PC-3 (cell line): ENCODE measurements at regions not wholly inside any gene's neighbourhood (a gene's known extent, or its start where the extent isn't known, plus 50 kb on each side); places are given as distances from the start of the nearest gene placed in this dataset.

Experiments used
- ATAC-seq: fragments of 200-7000 bp; cut with Tn5 transposase; 2 replicates; pipeline ENCODE4 v1.9.1; 2020; ENCODE audit warnings: mild to moderate bottlenecking, moderate library complexity
- BruUV-seq: library from RNA; stranded (reverse); fragments of 400-500 nt; replicated peaks from 2 replicates; lab custom pipeline; 2021; lab: Mats Ljungman, UMichigan
- CTCF ChIA-PET: fragments of 300-600 bp; sonication (Branson Sonifier 250); formaldehyde crosslinking; loops from one replicate; lab custom pipeline; 2022; ENCODE audit warnings: antibody characterized with exemption; lab: Charles Lee
- POLR2A ChIA-PET: fragments of 300-600 bp; sonication (Branson Sonifier 250); formaldehyde crosslinking; loops from one replicate; lab custom pipeline; 2022; ENCODE audit warnings: antibody characterized with exemption; ENCODE audit not compliant: unreplicated experiment; lab: Charles Lee
- DNase-seq: peaks from one replicate; pipeline ENCODE4 v3.0.0-alpha.2; 2015
- H2AFZ ChIP-seq: fragments of 300-600 bp; sonication (generic); 2 replicates; pipeline ENCODE4 v1.6.0; 2016; ENCODE audit warnings: antibody characterized with exemption, low read length
- H3F3A ChIP-seq: fragments of 300-600 bp; sonication (generic); one replicate; pipeline ENCODE4 v1.6.0; 2017; ENCODE audit warnings: antibody characterized with exemption, low read length, control low read depth, mild to moderate bottlenecking; ENCODE audit not compliant: unreplicated experiment
- H3K27ac ChIP-seq: fragments of 300-600 bp; sonication (generic); 2 replicates; pipeline ENCODE4 v1.5.1; 2016; ENCODE audit warnings: mild to moderate bottlenecking, low read length
- H3K27me3 ChIP-seq: fragments of 300-600 bp; sonication (generic); 2 replicates; pipeline ENCODE4 v1.6.1; 2016; ENCODE audit warnings: low read length, mixed read lengths
- H3K36me3 ChIP-seq: fragments of 300-600 bp; sonication (generic); 2 replicates; pipeline ENCODE4 v1.6.1; 2016; ENCODE audit warnings: low read depth, mixed run types, low read length, mixed read lengths
- H3K4me1 ChIP-seq: fragments of 300-600 bp; sonication (generic); 2 replicates; pipeline ENCODE4 v1.5.1; 2016; ENCODE audit warnings: low read length; ENCODE audit not compliant: insufficient read depth
- H3K4me2 ChIP-seq: fragments of 300-600 bp; sonication (generic); 2 replicates; pipeline ENCODE4 v1.6.0; 2016; ENCODE audit warnings: low read length
- H3K4me3 ChIP-seq: fragments of 300-600 bp; sonication (generic); 2 replicates; pipeline ENCODE4 v1.5.1; 2016; ENCODE audit warnings: mild to moderate bottlenecking, low read length, mixed read lengths
- H3K79me2 ChIP-seq: fragments of 300-600 bp; sonication (generic); 2 replicates; pipeline ENCODE4 v1.6.1; 2017; ENCODE audit warnings: low read length, mixed read lengths
- H3K9ac ChIP-seq: fragments of 300-600 bp; sonication (generic); 2 replicates; pipeline ENCODE4 v1.6.0; 2016; ENCODE audit warnings: mild to moderate bottlenecking, low read length
- H3K9me2 ChIP-seq: fragments of 300-600 bp; sonication (generic); replicated peaks from 2 replicates; pipeline ENCODE4 v1.6.1; 2016; ENCODE audit warnings: mixed run types, low read length, mixed read lengths
- H3K9me3 ChIP-seq: fragments of 300-600 bp; sonication (generic); 2 replicates; pipeline ENCODE4 v1.6.1; 2016; ENCODE audit warnings: low read length, mixed read lengths
- H4K20me1 ChIP-seq: fragments of 300-600 bp; sonication (generic); 2 replicates; pipeline ENCODE4 v1.6.1; 2016; ENCODE audit warnings: low read length, mixed read lengths
- EZH2 ChIP-seq: fragments of 300-600 bp; sonication (generic); IDR thresholded peaks from one replicate; pipeline ENCODE4 v1.6.1; 2017; ENCODE audit warnings: antibody characterized with exemption, mild to moderate bottlenecking, low read length; ENCODE audit not compliant: unreplicated experiment
- EZH2phosphoT487 ChIP-seq: fragments of 300-600 bp; sonication (generic); IDR thresholded peaks from 2 replicates; pipeline ENCODE4 v1.6.1; 2018; ENCODE audit warnings: mild to moderate bottlenecking, antibody characterized with exemption, low read length, borderline replicate concordance
- intact Hi-C: fragments of 100-400 bp; cut with micrococcal nuclease; formaldehyde crosslinking; loops from 2 replicates; pipeline ENCODE4 v1.9.0; 2023
- TF ChIP-seq, protein P1 (sequence below): fragments of 300-600 bp; sonication (generic); conservative IDR thresholded peaks from 2 replicates; pipeline ENCODE4 v1.5.1; 2017; ENCODE audit warnings: antibody characterized with exemption, low read depth, mild to moderate bottlenecking, low read length

DNA sequence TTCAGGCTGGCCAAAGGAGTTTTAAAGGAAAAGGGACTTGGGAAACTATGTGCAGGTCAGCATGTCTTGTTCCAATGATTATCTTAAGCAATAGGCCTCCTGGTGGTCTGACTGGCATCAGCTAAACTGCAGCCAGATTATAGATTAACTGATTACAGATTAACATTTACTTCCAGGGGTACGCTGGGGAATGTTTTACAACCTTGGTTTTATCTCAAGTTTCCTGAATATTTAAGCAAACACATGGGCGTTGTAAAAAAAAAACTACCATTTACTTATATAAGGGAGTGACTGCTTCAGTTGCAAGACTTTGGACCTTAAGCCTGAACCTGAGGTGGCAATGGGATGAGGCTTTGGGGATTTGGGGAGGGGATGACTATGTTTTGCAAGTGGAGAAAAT, 600.6 kb upstream of the B3GALT2 start:
- H3K9me2 ChIP-seq, result no peaks in the 10 kb centered on the region
- BruUV-seq, result no TSS peak
- no peaks in the 10 kb centered on the region for H3K27me3 ChIP-seq
- no peak overlapping the region for H3K27ac ChIP-seq
- H3K4me1 ChIP-seq, result no peaks in the 10 kb centered on the region
- no peak overlapping the region for H3K4me3 ChIP-seq
- DNase-seq, result no peak
- H2AFZ ChIP-seq, result no peak overlapping the region
- no peaks in the 10 kb centered on the region for H3F3A ChIP-seq
- H4K20me1 ChIP-seq, result no peaks in the 10 kb centered on the region
- H3K79me2 ChIP-seq, result no peaks in the 10 kb centered on the region
- TF ChIP-seq EZH2phosphoT487 (no peak), EZH2 (no peak)
- TF ChIP-seq, protein P1, sequence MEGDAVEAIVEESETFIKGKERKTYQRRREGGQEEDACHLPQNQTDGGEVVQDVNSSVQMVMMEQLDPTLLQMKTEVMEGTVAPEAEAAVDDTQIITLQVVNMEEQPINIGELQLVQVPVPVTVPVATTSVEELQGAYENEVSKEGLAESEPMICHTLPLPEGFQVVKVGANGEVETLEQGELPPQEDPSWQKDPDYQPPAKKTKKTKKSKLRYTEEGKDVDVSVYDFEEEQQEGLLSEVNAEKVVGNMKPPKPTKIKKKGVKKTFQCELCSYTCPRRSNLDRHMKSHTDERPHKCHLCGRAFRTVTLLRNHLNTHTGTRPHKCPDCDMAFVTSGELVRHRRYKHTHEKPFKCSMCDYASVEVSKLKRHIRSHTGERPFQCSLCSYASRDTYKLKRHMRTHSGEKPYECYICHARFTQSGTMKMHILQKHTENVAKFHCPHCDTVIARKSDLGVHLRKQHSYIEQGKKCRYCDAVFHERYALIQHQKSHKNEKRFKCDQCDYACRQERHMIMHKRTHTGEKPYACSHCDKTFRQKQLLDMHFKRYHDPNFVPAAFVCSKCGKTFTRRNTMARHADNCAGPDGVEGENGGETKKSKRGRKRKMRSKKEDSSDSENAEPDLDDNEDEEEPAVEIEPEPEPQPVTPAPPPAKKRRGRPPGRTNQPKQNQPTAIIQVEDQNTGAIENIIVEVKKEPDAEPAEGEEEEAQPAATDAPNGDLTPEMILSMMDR, result no peak
- no peak overlapping the region for H3K9ac ChIP-seq
- ChIA-PET CTCF (no interaction called here), POLR2A (no interaction called here)
- no peaks in the 10 kb centered on the region for H3K36me3 ChIP-seq
- no peak overlapping the region for H3K4me2 ChIP-seq
- H3K9me3 ChIP-seq, result no peaks in the 10 kb centered on the region
- no peak for ATAC-seq
- intact Hi-C loops, result no loop called here

DNA sequence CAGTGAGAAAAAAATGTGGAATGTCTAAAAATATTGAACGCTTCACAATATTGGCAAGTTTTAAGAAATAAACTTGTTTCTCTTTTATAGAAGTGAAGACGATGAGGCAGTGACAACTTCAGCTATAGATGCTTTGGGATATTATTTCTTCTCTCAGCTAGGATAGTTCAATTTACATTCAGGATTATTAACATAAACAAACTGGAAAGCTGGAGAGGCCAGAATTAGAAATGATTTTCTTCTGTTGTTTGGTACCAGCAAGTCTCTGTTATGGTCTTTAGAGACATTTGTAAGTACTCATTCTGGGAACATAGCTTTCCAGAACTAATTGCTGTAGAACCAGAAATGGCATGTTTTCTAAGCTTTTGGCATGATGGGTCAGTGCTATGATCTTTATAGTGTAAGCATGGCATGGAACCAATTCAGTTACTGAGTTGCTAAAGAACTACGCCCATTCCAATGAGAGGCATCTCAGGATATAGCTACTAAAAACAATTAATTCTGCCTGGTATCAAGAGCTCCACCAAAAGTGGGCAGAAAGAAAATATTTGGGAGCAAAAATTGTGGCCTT, 599.5 kb upstream of the B3GALT2 start:
- DNase-seq (no peak), ATAC-seq (no peak)
- H3K4me3 ChIP-seq, result no peak overlapping the region
- no peak overlapping the region for H3K9ac ChIP-seq
- no peaks in the 10 kb centered on the region for H3K79me2 ChIP-seq
- no peak overlapping the region for H2AFZ ChIP-seq
- H3K27ac ChIP-seq, result no peak overlapping the region
- POLR2A ChIA-PET, result no interaction called here
- CTCF ChIA-PET, result no interaction called here
- TF ChIP-seq EZH2 (no peak), EZH2phosphoT487 (no peak)
- TF ChIP-seq, protein P1, result no peak
- intact Hi-C loops, result no loop called here
- H3K4me1 ChIP-seq, result no peaks in the 10 kb centered on the region
- H3K9me3 ChIP-seq, result no peaks in the 10 kb centered on the region
- no peaks in the 10 kb centered on the region for H4K20me1 ChIP-seq
- no peaks in the 10 kb centered on the region for H3F3A ChIP-seq
- H3K27me3 ChIP-seq, result no peaks in the 10 kb centered on the region
- H3K36me3 ChIP-seq, result no peaks in the 10 kb centered on the region
- no peaks in the 10 kb centered on the region for H3K9me2 ChIP-seq
- H3K4me2 ChIP-seq, result no peak overlapping the region
- no TSS peak for BruUV-seq

DNA sequence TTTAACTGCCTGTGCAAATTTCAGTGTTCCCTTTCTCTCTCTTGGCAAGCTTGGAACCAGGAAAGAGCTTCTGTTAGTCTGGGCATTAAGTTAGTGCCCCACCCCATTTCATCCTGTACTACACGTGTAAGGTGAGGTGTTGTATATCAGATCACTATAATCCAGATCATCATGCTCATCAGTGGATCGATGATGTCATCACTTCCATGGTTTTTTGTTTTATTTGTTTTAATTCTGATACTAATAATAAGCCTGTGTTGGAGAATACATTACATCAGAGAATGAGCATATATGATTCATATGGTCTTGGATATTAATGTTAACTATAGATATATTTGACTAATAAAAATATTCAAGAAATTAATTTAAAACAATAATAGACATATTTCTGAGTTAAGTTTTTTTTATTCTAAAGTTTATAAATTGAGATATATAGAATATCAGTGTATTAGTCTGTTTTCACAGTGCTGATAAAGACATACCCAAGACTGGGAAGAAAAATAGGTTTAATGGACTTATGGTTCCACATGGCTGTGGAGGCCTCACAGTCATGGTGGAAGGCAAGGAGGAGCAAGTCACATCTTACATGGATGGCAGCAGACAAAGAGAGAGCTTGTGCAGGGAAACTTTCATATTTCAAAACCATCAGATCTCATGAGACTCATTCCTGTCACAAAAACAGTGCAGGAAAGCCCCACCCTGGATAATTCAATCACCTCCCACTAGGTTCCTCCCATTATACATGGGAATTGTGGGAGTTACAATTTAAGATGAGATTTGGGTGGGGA, 588.3 kb upstream of the B3GALT2 start:
- Histone ChIP-seq H3K4me3 (no peak overlapping the region), H2AFZ (no peak overlapping the region), H3K36me3 (no peaks in the 10 kb centered on the region), H3K27ac (no peak overlapping the region), H3K27me3 (no peaks in the 10 kb centered on the region), H3K4me2 (no peak overlapping the region), H3K4me1 (no peaks in the 10 kb centered on the region), H3K79me2 (no peaks in the 10 kb centered on the region), H3K9me2 (no peaks in the 10 kb centered on the region), H3F3A (no peaks in the 10 kb centered on the region), H4K20me1 (no peaks in the 10 kb centered on the region), H3K9ac (no peak overlapping the region), H3K9me3 (no peaks in the 10 kb centered on the region)
- ChIA-PET POLR2A (no interaction called here), CTCF (no interaction called here)
- DNase-seq (no peak), ATAC-seq (no peak)
- intact Hi-C loops, result no loop called here
- no TSS peak for BruUV-seq
- TF ChIP-seq EZH2phosphoT487, result no peak
- TF ChIP-seq EZH2, result no peak
- TF ChIP-seq, protein P1, result no peak
